ENCODE measurements at regions not wholly inside any gene's neighbourhood (a gene's known extent, or its start where the extent isn't known, plus 50 kb on each side); places are given as distances from the start of the nearest gene placed in this dataset.

- no peak for DNase-seq (ENCODE audit: low read depth)
Measured at GRCh38 chr10:123458933-123459332, 207.2 kb upstream of the GPR26 start.

GRCh38 chr10:123459371-123460091, 206.6 kb upstream of the GPR26 start:
- no peak for DNase-seq (ENCODE audit: low read depth)

GRCh38 chr10:123462246-123462645, 203.9 kb upstream of the GPR26 start:
- no peak for DNase-seq (ENCODE audit: low read depth)

- DNase-seq (ENCODE audit: low read depth) = no peak
Measured at GRCh38 chr10:123462756-123463155, 203.4 kb upstream of the GPR26 start.

GRCh38 chr10:123463181-123463580, 203.0 kb upstream of the GPR26 start:
- no peak for DNase-seq (ENCODE audit: low read depth)

GRCh38 chr10:123463698-123464097, 202.5 kb upstream of the GPR26 start:
- DNase-seq (ENCODE audit: low read depth) = no peak

GRCh38 chr10:123464430-123465323, 201.5 kb upstream of the GPR26 start:
- DNase-seq (ENCODE audit: low read depth) = no peak

- DNase-seq (ENCODE audit: low read depth) = no peak
Measured at GRCh38 chr10:123470336-123470921, 195.7 kb upstream of the GPR26 start.

- DNase-seq (ENCODE audit: low read depth) = no peak
Measured at GRCh38 chr10:123471811-123472210, 194.3 kb upstream of the GPR26 start.

- DNase-seq (ENCODE audit: low read depth) = no peak
Measured at GRCh38 chr10:123472606-123473005, 193.5 kb upstream of the GPR26 start.

- DNase-seq (ENCODE audit: low read depth) = no peak
Measured at GRCh38 chr10:123474700-123475099, 191.5 kb upstream of the GPR26 start.

GRCh38 chr10:123475466-123475865, 190.7 kb upstream of the GPR26 start:
- DNase-seq (ENCODE audit: low read depth) = no peak

GRCh38 chr10:123478116-123478515, 188.0 kb upstream of the GPR26 start:
- DNase-seq (ENCODE audit: low read depth) = no peak

- no peak for DNase-seq (ENCODE audit: low read depth)
Measured at GRCh38 chr10:123479640-123480039, 186.5 kb upstream of the GPR26 start.

- DNase-seq (ENCODE audit: low read depth) = no peak
Measured at GRCh38 chr10:123480344-123480743, 185.8 kb upstream of the GPR26 start.

GRCh38 chr10:123480845-123481244, 185.3 kb upstream of the GPR26 start:
- DNase-seq (ENCODE audit: low read depth) = no peak

- no peak for DNase-seq (ENCODE audit: low read depth)
Measured at GRCh38 chr10:123484722-123485121, 181.4 kb upstream of the GPR26 start.

GRCh38 chr10:123485341-123485960, 180.7 kb upstream of the GPR26 start:
- DNase-seq (ENCODE audit: low read depth) = no peak

- no peak for DNase-seq (ENCODE audit: low read depth)
Measured at GRCh38 chr10:123488436-123488835, 177.7 kb upstream of the GPR26 start.

- DNase-seq (ENCODE audit: low read depth) = no peak
Measured at GRCh38 chr10:123491364-123491763, 174.8 kb upstream of the GPR26 start.

- DNase-seq (ENCODE audit: low read depth) = no peak
Measured at GRCh38 chr10:123492016-123492415, 174.1 kb upstream of the GPR26 start.

GRCh38 chr10:123494301-123494808, 171.8 kb upstream of the GPR26 start:
- no peak for DNase-seq (ENCODE audit: low read depth)

All from iris pigment epithelial cell (primary cell).